ENCODE measurements at regions not wholly inside any gene's neighbourhood (a gene's known extent, or its start where the extent isn't known, plus 50 kb on each side); places are given as distances from the start of the nearest gene placed in this dataset.

- Histone ChIP-seq H3K9me3 (ENCODE audit: control insufficient read depth, low read length) (no peaks in the 10 kb centered on the region), H3K4me2 (ENCODE audit: low read length) (no peak overlapping the region), H3K36me3 (ENCODE audit: control insufficient read depth, insufficient read depth, low read length) (no peaks in the 10 kb centered on the region), H3K27ac (no peak overlapping the region), H3K79me2 (no peaks in the 10 kb centered on the region), H3K4me3 (ENCODE audit: low read depth, low read length) (no peak overlapping the region), H3K27me3 (ENCODE audit: control insufficient read depth, insufficient read depth, low read length) (no peaks in the 10 kb centered on the region), H3K4me1 (peaks cover 15% of the 10 kb centered on the region), H2AFZ (peak overlapping the region; percentile 18), H3K9ac (no peak overlapping the region)
- TF ChIP-seq, protein P1, sequence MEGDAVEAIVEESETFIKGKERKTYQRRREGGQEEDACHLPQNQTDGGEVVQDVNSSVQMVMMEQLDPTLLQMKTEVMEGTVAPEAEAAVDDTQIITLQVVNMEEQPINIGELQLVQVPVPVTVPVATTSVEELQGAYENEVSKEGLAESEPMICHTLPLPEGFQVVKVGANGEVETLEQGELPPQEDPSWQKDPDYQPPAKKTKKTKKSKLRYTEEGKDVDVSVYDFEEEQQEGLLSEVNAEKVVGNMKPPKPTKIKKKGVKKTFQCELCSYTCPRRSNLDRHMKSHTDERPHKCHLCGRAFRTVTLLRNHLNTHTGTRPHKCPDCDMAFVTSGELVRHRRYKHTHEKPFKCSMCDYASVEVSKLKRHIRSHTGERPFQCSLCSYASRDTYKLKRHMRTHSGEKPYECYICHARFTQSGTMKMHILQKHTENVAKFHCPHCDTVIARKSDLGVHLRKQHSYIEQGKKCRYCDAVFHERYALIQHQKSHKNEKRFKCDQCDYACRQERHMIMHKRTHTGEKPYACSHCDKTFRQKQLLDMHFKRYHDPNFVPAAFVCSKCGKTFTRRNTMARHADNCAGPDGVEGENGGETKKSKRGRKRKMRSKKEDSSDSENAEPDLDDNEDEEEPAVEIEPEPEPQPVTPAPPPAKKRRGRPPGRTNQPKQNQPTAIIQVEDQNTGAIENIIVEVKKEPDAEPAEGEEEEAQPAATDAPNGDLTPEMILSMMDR (IDR thresholded peaks at IDR 0.05), result no peak
These were observed 122.8 kb downstream of the C12orf75 start for GRCh38 chr12:105453316-105453715.

DNA sequence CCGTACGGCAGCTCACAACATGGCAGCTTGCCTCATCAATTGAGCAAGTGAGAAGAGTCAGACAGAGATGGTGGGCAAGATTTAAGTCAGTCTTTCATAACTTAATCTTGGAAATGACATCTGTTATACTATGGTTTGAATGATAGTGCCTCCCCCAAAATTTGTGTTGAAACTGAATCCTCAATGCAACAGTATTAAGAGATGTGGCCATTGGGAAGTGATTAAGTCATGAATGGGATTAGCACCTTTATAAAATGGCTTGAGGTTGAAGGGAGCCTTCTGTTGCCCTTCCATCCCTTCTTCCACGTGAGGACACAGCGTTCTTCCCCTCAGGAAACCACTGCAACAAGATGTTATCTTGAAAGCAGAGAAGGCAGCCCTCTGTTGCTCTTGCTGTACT lies 124.2 kb downstream of the C12orf75 start:
- H3K9me3 ChIP-seq (ENCODE audit: control insufficient read depth, low read length), result no peaks in the 10 kb centered on the region
- H3K79me2 ChIP-seq, result no peaks in the 10 kb centered on the region
- no peaks in the 10 kb centered on the region for H3K27me3 ChIP-seq (ENCODE audit: control insufficient read depth, insufficient read depth, low read length)
- no peak overlapping the region for H3K27ac ChIP-seq
- TF ChIP-seq, protein P1 (IDR thresholded peaks at IDR 0.05), result no peak
- no peak overlapping the region for H3K4me3 ChIP-seq (ENCODE audit: low read depth, low read length)
- peaks cover 18% of the 10 kb centered on the region for H3K4me1 ChIP-seq
- H3K36me3 ChIP-seq (ENCODE audit: control insufficient read depth, insufficient read depth, low read length), result no peaks in the 10 kb centered on the region
- H2AFZ ChIP-seq, result peak overlapping the region; percentile 18
- H3K4me2 ChIP-seq (ENCODE audit: low read length), result peak overlapping the region; percentile 6
- H3K9ac ChIP-seq, result no peak overlapping the region

DNA sequence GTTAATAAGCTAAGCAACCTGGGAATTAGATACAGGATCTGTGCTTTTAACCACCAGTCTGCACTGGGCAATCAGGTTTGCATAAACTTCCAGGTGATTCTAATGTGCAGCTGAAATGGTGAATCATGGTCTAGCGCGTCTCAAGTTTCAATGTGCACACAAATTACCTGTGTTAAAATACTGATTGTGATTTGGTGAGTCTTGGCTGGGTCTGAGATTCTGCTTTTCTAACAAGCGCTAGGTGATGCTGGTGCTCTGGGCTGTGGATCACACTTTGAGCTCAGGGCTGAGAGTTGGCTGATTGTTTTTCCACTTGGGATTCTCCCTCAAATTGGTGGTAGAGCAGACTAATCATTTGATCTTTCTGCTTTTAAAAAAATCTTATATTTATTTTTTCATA lies 124.8 kb downstream of the C12orf75 start:
- H3K27me3 ChIP-seq (ENCODE audit: control insufficient read depth, insufficient read depth, low read length), result no peaks in the 10 kb centered on the region
- H3K79me2 ChIP-seq, result no peaks in the 10 kb centered on the region
- TF ChIP-seq, protein P1 (IDR thresholded peaks at IDR 0.05), result peak; percentile 82
- no peak overlapping the region for H3K9ac ChIP-seq
- peak overlapping the region; percentile 6 for H3K4me2 ChIP-seq (ENCODE audit: low read length)
- H3K4me3 ChIP-seq (ENCODE audit: low read depth, low read length), result no peak overlapping the region
- H2AFZ ChIP-seq, result peak overlapping the region; percentile 18
- H3K4me1 ChIP-seq, result peaks cover 22% of the 10 kb centered on the region
- H3K9me3 ChIP-seq (ENCODE audit: control insufficient read depth, low read length), result no peaks in the 10 kb centered on the region
- no peak overlapping the region for H3K27ac ChIP-seq
- no peaks in the 10 kb centered on the region for H3K36me3 ChIP-seq (ENCODE audit: control insufficient read depth, insufficient read depth, low read length)

DNA sequence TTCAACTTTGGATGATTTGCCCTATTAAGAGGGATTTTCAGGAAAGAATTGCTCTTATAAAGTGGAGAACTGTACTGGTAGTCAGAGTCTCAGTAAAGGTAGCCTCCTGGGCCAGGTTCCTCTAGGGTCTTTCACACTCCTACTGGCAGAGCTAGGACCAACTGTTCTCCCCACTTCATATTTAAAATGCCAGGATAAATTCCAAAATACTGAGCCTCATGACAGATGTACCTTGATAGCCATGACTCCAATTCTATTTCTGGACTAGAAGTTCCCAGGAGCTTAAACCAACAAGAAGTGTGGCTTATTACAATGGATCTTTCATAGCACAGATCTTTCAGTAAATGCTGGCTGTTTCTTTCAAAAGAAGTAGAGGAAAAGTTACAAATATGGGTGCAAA lies 126.5 kb downstream of the C12orf75 start:
- no peaks in the 10 kb centered on the region for H3K27me3 ChIP-seq (ENCODE audit: control insufficient read depth, insufficient read depth, low read length)
- no peak overlapping the region for H3K4me3 ChIP-seq (ENCODE audit: low read depth, low read length)
- no peak overlapping the region for H3K27ac ChIP-seq
- no peaks in the 10 kb centered on the region for H3K79me2 ChIP-seq
- H2AFZ ChIP-seq, result peak overlapping the region; percentile 8
- H3K9ac ChIP-seq, result no peak overlapping the region
- peaks cover 32% of the 10 kb centered on the region for H3K4me1 ChIP-seq
- H3K36me3 ChIP-seq (ENCODE audit: control insufficient read depth, insufficient read depth, low read length), result no peaks in the 10 kb centered on the region
- TF ChIP-seq, protein P1 (IDR thresholded peaks at IDR 0.05), result no peak
- no peaks in the 10 kb centered on the region for H3K9me3 ChIP-seq (ENCODE audit: control insufficient read depth, low read length)
- H3K4me2 ChIP-seq (ENCODE audit: low read length), result no peak overlapping the region

DNA sequence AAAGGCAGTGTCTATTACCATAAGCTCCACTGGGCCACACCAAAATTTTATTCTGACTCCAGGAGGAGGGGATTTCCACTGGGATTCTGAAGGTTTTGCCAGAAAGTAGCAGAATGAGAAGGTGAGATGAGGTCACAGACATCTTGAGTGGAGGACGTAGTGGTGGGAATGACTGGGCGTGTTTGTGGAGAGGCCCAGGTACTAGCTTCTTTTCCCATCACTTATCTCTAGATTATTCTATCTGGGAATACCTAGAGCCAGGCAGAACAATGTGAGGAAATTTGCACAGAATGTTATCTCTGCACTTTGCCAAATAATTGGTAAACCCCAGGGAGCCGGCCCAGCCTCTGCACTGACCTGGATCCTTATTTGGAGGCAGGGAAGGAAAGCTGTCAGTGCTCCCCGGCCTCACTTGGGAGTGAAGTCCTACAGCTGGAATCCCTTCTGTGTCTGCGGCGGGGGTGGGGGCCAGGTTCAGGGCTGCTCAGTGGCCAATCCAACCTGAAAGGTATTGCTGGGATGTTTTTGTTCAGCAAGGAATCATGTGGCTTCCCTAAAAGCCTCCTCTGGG lies 129.4 kb downstream of the C12orf75 start:
- H3K9ac ChIP-seq, result no peak overlapping the region
- H3K4me3 ChIP-seq (ENCODE audit: low read depth, low read length), result no peak overlapping the region
- TF ChIP-seq, protein P1 (IDR thresholded peaks at IDR 0.05), result no peak
- no peaks in the 10 kb centered on the region for H3K36me3 ChIP-seq (ENCODE audit: control insufficient read depth, insufficient read depth, low read length)
- no peaks in the 10 kb centered on the region for H3K27me3 ChIP-seq (ENCODE audit: control insufficient read depth, insufficient read depth, low read length)
- H3K9me3 ChIP-seq (ENCODE audit: control insufficient read depth, low read length), result no peaks in the 10 kb centered on the region
- peaks cover 35% of the 10 kb centered on the region for H3K4me1 ChIP-seq
- H3K79me2 ChIP-seq, result no peaks in the 10 kb centered on the region
- peak overlapping the region; percentile 60 for H2AFZ ChIP-seq
- no peak overlapping the region for H3K4me2 ChIP-seq (ENCODE audit: low read length)
- peak overlapping the region; percentile 9 for H3K27ac ChIP-seq
